GM04504 (cell line): ENCODE measurements at regions not wholly inside any gene's neighbourhood (a gene's known extent, or its start where the extent isn't known, plus 50 kb on each side); places are given as distances from the start of the nearest gene placed in this dataset.
"Not testable (repeated sequence)": the region's sequence is repeated elsewhere in the genome, so short reads cannot be mapped to it uniquely, and the experiment has no call there.

Experiments used
- DNase-seq: peaks from one replicate; pipeline ENCODE4 v3.0.0-alpha.2; 2012; ENCODE audit warnings: low read depth

DNA sequence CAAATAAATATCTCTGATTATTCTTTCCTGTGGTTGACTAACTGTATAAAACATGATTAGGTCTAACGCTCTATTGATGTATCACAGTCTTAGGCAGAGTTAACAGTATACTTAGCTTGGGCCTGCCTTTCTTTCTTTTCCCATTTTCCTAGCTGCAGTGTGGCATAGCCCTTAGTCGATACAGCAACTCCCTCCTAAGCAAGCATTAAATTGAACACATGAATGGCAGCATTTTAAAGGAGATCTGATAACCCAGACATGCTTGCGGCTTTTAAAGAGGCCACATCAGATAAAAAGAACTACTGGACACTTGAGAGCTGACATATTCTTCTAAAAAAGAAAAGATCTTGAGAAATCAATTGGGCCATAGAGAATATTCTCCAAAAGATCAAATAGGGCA, 312.0 kb upstream of the TMPRSS15 start:
- no peak for DNase-seq

DNA sequence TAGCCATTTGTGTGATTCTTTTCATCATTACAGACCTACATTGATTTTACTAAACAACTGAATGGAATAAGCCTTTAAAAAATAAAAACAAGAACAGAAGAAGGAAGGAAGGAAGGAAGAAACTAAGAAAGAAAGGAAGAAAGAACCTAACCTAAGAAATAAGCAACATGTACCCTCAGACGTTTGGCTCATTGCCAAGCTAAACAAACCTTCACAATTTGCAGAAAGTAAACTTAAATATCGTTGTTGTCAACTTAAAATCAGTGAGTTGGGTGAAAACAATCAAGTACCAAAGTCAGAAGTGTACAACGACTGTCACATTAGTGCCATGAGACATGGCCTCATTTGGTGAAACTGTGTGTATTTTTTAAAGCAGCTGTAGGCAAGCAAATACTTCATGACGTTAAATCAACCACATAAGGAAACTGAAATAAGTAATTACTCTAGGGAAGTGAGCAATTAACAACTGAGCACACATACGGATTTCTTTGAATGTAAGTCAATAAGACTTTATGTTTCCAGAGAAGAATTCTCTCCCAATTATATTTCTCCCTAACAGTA, 313.1 kb upstream of the TMPRSS15 start:
- no peak for DNase-seq

DNA sequence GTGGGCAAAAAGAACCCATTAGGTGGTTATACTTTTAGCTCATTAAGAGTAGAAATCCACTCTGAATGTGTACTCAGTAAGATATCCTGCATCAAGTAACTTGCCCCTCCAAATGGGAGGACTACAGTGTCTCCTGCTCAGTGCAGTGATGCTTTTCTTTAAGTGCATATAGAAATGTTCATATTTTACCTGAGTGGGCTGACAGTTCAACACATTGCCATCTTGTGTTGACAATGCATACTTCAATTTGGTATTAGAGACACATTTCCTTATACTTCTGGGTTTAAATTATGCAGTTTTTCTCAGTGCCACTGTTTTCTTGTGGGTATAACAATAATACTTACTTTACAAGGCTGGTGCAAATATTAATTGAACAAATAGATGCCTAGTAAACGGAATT, 318.6 kb upstream of the TMPRSS15 start:
- no peak for DNase-seq

DNA sequence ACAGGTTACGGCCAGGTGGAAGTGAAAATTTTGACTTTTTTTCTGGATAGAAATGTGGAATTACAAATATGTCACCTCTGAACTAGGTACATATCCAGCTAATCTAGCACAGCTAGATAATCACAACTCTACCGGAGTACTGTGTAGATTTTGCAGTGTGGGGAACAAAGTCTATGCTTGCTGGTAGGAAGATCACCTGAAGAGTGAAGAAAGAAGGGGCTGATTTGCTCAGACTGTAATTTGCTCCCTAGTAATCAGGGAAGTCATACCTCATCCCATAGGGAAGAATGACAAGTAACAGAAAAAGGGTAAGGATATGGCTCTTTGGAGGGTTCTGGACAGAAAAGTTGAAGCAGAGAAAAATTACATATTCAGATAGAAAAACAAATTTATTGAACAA, 319.6 kb upstream of the TMPRSS15 start:
- DNase-seq = no peak

DNA sequence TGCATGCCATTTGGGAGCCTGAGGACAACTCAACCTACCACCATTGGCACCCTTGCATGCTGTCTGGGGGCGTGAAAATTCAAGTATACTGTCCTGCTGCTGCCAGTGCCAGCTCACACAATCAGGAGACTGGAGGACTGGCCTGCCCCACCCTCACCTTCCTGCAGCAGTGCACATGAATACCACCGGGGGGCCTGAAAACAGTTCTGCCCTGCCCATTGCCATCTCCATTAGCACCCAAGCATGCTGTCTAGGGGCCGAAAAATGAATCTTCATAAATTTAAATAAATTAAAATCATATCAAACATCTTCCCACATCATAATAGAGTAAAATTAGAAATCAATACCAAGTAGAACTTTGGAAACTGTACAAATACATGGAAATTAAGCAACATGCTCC, 322.1 kb upstream of the TMPRSS15 start:
- DNase-seq = no peak

DNA sequence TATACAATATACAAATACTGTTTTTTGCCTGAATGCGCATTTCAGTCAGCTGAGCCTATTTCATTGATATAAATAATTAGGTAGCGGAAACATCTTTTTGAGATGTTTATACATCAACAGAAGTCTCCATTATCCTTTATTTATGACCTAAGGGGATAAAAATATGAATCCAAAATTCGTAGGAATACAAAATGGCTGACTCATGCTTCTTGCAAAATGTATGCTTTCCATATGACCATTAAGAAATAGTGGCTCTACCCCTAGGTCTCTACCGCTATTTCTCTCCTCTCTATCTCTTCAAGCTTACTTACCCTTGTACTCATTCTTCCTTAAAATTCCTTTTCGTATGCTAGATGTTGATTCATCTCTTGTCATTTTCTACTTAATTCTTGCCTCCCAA, 338.4 kb upstream of the TMPRSS15 start:
- no peak for DNase-seq

DNA sequence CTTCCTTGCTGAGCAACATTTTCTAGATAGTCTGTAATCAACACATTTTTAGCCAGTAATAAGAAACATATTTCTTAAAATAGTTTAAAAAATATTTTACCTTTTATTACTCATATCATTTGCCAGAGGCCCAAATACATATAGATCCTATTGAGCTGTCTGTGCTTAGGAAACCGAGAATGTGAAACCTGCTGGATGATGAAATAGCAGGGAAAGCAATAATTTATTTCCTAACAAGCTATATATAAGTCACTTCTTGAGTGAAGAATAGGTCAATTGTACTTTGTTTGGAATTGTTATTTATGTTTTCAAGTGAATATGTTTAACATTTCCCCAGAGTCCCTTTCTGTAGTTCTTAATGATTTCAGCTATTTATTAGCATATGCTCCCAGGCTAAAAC, 339.9 kb upstream of the TMPRSS15 start:
- no peak for DNase-seq

DNA sequence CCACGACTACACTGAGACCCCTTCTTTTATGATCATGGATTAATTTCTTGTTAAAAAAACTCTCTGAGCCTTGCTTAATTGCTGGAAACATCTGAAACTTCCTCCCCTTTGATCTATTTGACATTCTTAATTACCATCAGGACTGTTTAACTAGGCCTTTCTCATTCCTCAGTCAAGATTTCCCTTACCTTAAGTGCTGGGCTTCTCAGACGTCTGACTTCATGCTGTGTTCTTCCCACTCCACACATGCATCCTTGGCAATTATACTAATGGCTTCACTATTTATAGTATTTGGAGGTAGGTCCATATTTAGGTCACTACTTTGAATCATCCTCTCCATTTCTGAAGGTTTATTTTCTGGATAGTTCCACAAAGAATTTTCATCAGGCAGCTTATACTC, 341.3 kb upstream of the TMPRSS15 start:
- DNase-seq = no peak

DNA sequence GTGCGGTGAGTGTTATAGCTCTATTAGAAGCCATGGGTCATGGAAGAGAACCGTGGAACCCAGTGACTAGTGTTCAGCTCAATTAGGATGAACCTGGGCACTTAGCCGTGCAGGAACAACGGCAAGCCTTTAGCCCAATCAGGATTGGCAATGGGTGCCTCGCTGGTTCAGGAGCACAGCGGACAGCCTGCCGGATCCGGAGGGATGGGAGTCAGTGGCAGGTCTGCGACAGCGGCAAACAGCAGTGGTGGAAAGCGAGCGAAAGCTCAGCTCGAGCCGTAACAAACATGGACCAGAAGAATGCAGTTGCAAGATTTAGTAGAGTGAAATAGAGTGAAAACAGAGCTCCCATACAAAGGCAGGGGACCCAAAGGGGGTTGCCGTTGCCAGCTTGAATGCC, 349.3 kb upstream of the TMPRSS15 start:
- DNase-seq = not testable (repeated sequence)

DNA sequence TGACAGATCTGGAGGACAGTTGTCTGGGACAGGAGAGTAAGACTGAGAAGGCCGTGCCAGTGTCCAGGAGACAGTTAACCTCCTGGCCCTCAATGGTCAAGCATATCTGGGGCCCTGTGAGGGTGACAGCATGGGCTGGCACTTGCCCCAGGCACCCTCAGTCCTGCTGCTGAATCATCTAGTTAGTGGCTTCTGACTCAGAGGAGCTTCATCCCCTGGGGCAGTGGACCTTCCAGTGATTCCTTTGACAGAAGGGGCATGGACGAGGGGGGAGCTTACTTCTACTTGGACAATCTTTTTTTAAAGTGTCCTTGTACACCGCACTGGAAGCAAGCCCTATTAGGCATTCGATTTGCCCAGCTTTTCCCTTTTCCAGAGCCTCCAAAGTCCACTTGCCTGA, 352.7 kb upstream of the TMPRSS15 start:
- DNase-seq = not testable (repeated sequence)

DNA sequence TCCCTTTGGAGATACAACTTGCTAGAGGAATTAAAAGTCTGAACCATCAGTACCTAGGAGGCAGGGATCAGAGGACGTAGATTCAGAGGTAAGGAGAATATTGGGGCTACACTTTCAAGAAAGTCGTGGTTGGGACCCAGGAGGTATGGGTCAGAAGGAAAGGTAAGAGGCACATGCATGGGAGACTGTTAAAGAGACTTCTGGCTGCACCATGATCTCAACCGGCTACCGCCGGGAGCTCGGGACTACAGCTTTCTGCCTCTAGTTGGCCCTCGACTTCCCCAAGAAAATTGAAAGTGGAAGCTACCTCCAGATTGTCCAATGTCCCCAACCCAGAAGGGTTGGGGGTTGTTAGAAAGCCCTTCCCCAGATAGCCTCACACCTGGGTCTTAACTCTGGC, 355.7 kb upstream of the TMPRSS15 start:
- DNase-seq = no peak

DNA sequence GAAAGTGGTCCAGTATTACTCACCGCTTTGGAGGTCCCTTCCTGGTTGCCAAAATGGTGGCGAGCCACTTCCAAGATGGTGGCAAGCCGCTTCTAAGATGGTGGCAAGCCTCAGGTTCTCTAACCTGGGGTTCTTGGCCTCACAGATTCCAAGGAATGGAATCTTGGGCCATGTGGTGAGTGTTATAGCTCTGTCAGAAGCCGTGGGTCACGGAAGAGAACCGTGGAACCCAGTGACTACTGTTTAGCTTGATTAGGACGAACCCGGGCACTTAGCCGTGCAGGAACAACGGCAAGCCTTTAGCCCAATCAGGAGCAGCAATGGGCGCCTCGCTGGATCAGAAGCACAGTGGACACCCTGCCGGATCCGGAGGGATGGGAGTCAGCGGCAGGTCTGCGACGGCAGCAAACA, 356.2 kb upstream of the TMPRSS15 start:
- DNase-seq = no peak

DNA sequence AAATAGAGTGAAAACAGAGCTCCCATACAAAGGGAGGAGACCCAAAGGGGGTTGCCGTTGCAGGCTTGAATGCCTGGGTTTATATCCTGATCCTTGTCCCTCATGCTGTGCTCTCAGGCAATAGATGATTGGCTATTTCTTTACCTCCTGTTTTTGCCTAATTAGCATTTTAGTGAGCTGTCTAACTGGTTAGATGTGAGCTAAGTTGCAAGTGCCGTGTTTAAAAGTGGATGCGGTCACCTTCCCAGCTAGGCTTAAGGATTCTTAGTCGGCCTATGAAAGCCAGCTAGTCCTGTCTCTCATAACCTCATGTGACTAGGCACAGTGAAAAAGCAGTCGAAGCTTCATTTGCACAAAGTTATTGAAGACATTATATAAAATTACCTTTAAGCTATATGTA, 356.7 kb upstream of the TMPRSS15 start:
- no peak for DNase-seq

DNA sequence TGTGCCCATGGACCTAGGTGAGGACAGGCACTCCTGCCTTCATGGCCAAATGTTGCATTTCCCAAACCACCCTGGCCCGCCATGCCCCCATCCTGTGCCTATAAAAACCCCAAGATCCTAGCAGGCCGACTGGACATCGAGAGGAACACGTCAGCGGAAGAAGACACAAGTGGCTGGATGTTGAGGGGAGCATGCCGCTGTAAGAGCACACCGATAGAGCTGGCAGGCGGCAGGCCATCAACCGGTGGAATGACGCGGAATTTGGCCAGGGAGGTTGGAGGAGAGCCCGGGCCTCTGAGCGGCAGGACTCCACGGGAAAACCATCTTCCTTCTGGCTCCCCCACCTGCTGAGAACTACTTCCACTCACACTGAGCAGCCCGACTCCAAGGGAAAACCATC, 361.1 kb upstream of the TMPRSS15 start:
- DNase-seq = no peak

DNA sequence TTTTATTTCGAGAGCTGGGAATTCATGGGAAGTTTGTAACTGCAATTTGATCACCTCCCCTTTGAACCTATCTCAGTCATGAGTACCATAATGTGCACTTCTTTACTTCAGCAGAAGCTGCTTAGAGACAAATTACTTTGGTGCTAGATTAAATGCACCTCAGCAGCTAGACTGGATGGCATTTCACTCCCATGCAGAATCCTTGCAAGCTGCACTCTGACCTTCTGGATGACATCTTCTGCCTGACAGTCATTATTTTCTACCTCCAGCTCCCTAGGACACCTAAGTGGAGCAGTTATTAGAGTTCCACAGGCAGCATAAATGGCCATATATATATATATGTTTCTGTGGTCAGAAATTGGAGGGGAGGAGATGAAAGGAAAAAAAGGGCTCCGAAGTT, 366.0 kb upstream of the TMPRSS15 start:
- DNase-seq = no peak

DNA sequence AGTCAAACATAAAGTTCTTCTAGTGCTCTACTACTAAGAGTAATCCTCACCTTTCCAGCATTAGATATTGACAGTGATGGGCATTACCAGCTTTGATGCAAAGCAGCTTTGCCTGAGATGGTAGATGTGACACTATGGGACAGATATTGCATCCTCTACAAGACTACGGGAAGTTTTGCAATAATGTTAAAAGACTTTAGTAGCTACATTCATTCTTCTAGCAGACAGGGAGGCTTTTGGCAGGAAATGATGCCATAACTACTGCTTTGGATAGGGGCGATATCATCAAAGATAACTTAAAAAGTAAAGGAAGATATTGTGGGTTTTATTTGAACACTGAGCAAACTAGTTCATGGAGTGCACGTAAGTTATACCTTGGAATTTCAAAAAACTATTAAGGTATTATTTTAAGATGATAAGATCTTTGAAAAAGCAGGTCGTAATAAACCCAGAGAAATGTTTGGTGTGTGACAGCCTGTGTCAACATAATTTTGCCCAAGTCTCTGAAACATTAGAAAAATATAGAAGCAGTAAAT, 368.3 kb upstream of the TMPRSS15 start:
- no peak for DNase-seq

DNA sequence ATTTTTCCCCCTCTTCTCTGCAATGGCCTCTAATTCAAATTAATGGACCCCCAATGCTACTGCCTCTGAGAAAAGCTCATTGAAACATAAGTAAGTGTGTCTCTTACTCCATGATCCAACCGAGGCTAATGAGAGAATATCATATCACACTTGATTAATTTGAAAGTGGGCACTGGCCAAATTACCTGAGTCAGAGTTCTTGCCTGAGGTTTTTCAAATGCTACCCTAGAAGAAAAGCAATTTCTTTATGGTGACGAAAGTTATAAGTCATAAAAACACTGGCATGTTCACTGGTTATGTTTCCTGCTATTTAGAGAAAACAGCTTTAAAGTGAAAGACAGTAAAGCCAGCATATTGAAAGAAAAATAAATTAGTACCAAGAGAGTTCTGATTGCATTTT, 368.8 kb upstream of the TMPRSS15 start:
- DNase-seq = no peak

DNA sequence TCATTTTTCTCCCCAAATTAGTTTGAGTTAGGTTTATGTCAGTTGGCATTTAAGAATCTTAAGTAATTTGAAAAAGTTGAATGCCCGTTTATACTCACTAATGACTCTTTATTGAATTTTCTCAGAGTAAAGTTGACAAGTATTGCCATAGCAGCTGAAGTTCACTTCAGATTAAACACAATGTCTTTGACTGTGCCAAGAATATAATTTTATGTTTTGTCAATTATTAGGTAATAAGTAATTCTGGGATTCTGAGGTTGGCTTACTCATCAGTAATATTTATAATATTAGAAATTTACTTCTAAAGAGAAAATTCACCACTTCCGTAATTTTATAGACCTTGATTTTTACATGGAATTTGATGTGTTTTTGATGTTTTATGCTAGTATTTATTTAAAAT, 369.3 kb upstream of the TMPRSS15 start:
- no peak for DNase-seq

DNA sequence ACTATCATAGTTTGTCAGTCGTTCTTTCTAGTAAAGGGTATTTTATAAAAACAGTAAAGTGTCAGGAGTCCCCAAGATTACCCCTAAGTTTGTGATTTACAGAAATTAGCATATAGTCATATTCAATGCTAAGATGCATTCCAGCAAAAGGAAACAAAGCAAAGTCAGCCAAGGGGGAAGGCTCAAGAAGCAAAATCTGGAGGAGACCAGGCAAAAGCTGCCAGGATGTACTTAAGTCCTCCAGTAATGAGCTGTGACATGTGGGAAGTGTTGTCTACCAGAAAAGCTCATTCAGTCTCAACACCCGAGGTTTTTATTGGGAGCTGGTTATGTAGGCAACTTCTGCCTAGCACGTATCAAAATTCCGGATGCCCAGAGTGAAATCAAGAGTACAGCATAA, 373.4 kb upstream of the TMPRSS15 start:
- no peak for DNase-seq

DNA sequence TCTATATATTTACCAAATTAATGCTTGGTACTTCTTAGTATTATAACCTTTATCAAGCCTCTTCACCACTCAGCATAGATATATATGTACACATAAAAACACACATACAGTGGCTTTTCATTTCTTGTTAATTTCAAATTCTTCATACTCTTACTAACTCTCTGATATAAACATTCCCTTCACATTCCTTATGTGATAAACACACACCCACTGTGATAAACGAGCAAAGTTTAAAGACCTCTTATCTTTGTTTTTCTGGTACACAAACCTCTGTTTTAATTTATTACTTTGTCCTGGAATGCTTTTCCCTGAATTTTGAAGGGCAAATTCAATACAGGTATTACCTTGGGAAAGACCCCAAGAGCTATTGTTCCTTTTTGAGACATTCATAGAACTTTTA, 379.1 kb upstream of the TMPRSS15 start:
- DNase-seq = no peak

DNA sequence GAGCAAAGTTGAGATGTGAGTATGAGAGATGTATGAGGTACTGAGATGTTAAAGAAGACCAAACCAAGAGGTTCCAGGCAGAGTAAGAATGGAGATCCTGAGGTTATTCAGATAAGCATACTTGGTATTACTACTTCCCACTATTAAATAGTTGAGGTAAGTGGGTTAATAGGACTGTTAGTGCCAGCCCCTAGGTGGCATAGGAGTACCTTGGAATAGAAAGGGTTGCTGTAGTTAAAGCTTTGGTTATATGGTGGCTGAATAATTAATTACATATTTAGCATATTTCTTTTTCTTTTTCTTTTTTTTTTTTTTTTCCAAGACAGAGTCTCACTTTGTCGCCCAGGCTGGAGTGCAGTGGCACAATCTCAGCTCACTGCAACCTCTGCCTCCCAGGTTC, 397.9 kb upstream of the TMPRSS15 start:
- no peak for DNase-seq

DNA sequence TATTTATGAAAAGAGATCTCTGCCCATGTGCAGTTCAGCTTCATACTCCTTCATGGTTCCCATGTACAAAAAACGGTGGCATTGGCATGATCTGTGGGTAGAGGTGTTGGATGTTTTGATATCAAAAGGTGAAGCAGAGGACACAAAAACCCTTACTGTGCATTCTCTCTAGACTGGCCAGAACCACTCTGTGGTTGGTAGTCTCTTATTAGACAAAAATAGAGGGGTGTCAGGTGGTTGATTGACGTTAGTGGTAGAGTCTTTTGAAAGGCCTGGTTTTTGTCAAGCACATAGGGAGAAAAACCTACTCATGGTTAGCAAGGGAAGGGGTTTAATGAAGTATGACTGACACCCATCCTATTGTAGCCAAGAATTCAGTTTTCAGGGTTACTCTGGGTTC, 400.0 kb upstream of the TMPRSS15 start:
- no peak for DNase-seq

DNA sequence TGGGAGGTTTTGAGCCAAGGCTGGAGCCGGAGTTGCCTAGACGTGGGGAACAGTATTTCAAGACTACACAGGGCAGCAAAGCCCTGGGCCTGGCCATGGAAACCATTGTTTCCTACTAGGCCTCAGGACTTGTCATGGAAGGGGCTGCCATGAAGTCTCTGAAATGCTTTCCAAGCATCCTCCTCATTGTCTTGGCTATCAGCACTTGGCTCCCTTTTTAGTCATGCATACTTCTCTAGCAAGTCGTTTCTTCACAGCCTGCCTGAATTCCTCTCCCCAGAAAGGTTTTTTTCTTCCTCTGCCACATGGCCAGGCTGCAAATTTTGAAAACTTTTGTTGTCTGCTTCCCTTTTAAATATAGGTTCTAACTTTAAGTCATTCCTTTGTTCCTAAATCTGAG, 406.6 kb upstream of the TMPRSS15 start:
- no peak for DNase-seq

DNA sequence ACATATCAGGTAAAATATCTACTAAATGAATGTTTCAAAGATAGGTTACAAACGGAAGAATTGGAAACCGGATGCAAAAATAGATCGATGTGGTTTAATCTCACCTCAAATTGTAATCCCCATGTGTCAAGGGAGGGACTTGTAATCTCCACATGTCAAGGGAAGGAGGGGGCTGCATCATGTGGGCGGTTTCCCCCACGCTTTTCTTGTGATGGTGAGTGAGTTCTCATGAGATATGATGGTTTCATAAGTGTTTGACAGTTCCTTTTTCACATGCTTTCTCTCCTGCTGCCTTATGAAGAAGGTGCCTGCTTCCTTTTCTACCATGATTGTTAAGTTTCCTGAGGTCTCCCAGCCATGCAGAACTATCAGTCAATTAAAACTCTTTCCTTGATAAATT, 408.7 kb upstream of the TMPRSS15 start:
- DNase-seq = no peak

DNA sequence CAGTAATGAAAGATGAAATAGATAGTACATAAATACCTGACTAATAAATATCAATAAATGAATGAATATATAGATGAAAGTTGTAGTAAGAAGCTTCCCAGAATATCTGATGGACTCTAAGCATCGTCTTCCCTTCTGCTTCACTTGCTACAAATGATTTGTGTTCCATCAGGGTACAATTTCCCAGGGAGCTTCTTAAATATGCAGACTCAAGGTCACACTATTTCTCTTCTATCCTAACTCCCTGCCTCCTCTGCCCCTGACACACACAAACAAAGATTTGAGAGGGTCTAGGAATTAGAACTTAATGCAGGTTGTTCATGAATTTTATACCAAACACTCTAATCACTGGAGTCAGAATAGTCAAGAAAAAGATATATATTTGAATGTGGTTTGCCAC, 415.9 kb upstream of the TMPRSS15 start:
- no peak for DNase-seq
